Urothelium cell line (cell line): ENCODE measurements at regions not wholly inside any gene's neighbourhood (a gene's known extent, or its start where the extent isn't known, plus 50 kb on each side); places are given as distances from the start of the nearest gene placed in this dataset.
"Not testable (repeated sequence)": the region's sequence is repeated elsewhere in the genome, so short reads cannot be mapped to it uniquely, and the experiment has no call there.

Experiments
- DNase-seq: peaks from one replicate; pipeline ENCODE4 v3.0.0; 2011; ENCODE audit warnings: low spot score, mixed read lengths
- FAIRE-seq: peaks from 2 replicates; lab custom pipeline; 2011; peaks lifted over from hg19 to GRCh38; lab: Jason Lieb, UNC

- DNase-seq (no peak), FAIRE-seq (no peak)
Measured at GRCh38 chr10:33673839-33674415, 339.5 kb upstream of the NRP1 start.

GRCh38 chr10:33669904-33670303 lies 335.4 kb upstream of the NRP1 start:
- no peak for DNase-seq
- no peak for FAIRE-seq

- DNase-seq, result no peak
- no peak for FAIRE-seq
Measured at GRCh38 chr10:33666686-33667480, 332.4 kb upstream of the NRP1 start.

- no peak for DNase-seq
- FAIRE-seq, result no peak
Measured at GRCh38 chr10:33665501-33665900, 331.0 kb upstream of the NRP1 start.

GRCh38 chr10:33664070-33664469 lies 329.6 kb upstream of the NRP1 start:
- DNase-seq, result no peak

GRCh38 chr10:33661580-33662336 lies 327.3 kb upstream of the NRP1 start:
- no peak for FAIRE-seq
- peak; percentile 68 for DNase-seq

More at GRCh38 chr10:33664070-33664469, 329.6 kb upstream of the NRP1 start:
- FAIRE-seq, result no peak

- no peak for FAIRE-seq
- DNase-seq, result no peak
Measured at GRCh38 chr10:33660329-33660728, 325.9 kb upstream of the NRP1 start.

- DNase-seq (no peak), FAIRE-seq (no peak)
Measured at GRCh38 chr10:33657913-33658312, 323.4 kb upstream of the NRP1 start.

- DNase-seq (no peak), FAIRE-seq (no peak)
Measured at GRCh38 chr10:33657154-33657908, 322.9 kb upstream of the NRP1 start.

GRCh38 chr10:33655921-33656320 lies 321.5 kb upstream of the NRP1 start:
- FAIRE-seq (no peak), DNase-seq (no peak)

GRCh38 chr10:33655165-33655815 lies 320.8 kb upstream of the NRP1 start:
- no peak for DNase-seq
- FAIRE-seq, result no peak

- DNase-seq, result peak; percentile 43
- no peak for FAIRE-seq
Measured at GRCh38 chr10:33653584-33654367, 319.3 kb upstream of the NRP1 start.

GRCh38 chr10:33652870-33653269 lies 318.4 kb upstream of the NRP1 start:
- no peak for DNase-seq
- FAIRE-seq, result no peak

- FAIRE-seq, DNase-seq: not testable (repeated sequence)
Measured at GRCh38 chr10:33650131-33650530, 315.7 kb upstream of the NRP1 start.

GRCh38 chr10:33643042-33643441 lies 308.6 kb upstream of the NRP1 start:
- DNase-seq (no peak), FAIRE-seq (no peak)

GRCh38 chr10:33638891-33639290 lies 304.4 kb upstream of the NRP1 start:
- DNase-seq (no peak), FAIRE-seq (no peak)

GRCh38 chr10:33638374-33638773 lies 303.9 kb upstream of the NRP1 start:
- no peak for DNase-seq
- no peak for FAIRE-seq

GRCh38 chr10:33635967-33636515 lies 301.6 kb upstream of the NRP1 start:
- peak; percentile 77 for FAIRE-seq

GRCh38 chr10:33632432-33632831 lies 298.0 kb upstream of the NRP1 start:
- DNase-seq, result no peak
- no peak for FAIRE-seq

More at GRCh38 chr10:33635967-33636515, 301.6 kb upstream of the NRP1 start:
- no peak for DNase-seq
